Ectodermal cell (in vitro differentiated cells): ENCODE measurements at regions not wholly inside any gene's neighbourhood (a gene's known extent, or its start where the extent isn't known, plus 50 kb on each side); places are given as distances from the start of the nearest gene placed in this dataset.
"Not testable (repeated sequence)": the region's sequence is repeated elsewhere in the genome, so short reads cannot be mapped to it uniquely, and the experiment has no call there.

Experiments used
- H3K27ac ChIP-seq: 2 replicates; pipeline ENCODE4 v1.7.0; 2013; ENCODE audit warnings: mild to moderate bottlenecking, low read depth, low read length; ENCODE audit not compliant: insufficient read depth, poor library complexity, severe bottlenecking
- H3K27me3 ChIP-seq: 2 replicates; pipeline ENCODE4 v1.7.0; 2013; ENCODE audit warnings: mild to moderate bottlenecking, low read length; ENCODE audit not compliant: insufficient read depth, control insufficient read depth, poor library complexity, severe bottlenecking
- H3K36me3 ChIP-seq: one replicate; pipeline ENCODE4 v1.7.0; 2013; ENCODE audit warnings: low read length; ENCODE audit not compliant: control insufficient read depth, insufficient read depth
- H3K4me1 ChIP-seq: one replicate; pipeline ENCODE4 v1.7.0; 2013; ENCODE audit warnings: low read length; ENCODE audit not compliant: control insufficient read depth, insufficient read depth
- H3K4me3 ChIP-seq: 2 replicates; pipeline ENCODE4 v1.7.0; 2013; ENCODE audit warnings: low read depth, low read length, control low read depth; ENCODE audit not compliant: insufficient read depth
- H3K9me3 ChIP-seq: 2 replicates; pipeline ENCODE4 v1.7.0; 2013; ENCODE audit warnings: mild to moderate bottlenecking, low read length, moderate library complexity; ENCODE audit not compliant: control insufficient read depth
- WGBS, 2 experiments: methylation state at CpG; one replicate each; pipeline ENCODE4 v1.1.7; 2013; ENCODE audit warnings: missing lambda C conversion rate in 2 of 2; 5-methylcytosine and 5-hydroxymethylcytosine counted together

GRCh38 chr9:67763133-67763532 lies 95.6 kb upstream of the ANKRD20A1 start:
- H3K4me1 ChIP-seq, H3K9me3 ChIP-seq, H3K27me3 ChIP-seq, H3K36me3 ChIP-seq, H3K27ac ChIP-seq, H3K4me3 ChIP-seq: not testable (repeated sequence)
- no CpG with 5 or more reads among the region's 4 CpGs for WGBS, 2 experiments

DNA sequence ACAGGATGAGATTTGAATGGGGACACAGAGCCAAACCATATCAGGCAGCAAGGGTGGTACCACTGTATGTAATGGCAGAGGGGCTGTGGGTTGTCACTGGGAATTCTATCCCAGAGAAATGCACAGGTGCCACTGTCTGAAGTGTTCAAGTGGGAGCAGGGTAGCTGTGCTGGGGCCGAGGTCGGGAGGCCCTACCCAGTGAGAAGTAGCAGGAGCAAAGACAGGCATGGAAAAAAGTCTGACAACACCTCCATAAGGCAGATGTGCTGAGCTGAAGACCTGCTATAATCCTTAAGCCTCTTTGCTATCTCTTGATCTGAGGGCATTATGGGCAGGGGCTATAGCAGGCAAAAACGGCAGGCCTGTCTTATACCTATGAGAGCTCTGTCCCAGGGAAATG lies 86.9 kb upstream of the ANKRD20A1 start:
- H3K4me3 ChIP-seq, H3K9me3 ChIP-seq: not testable (repeated sequence)
- 81 to 95% methylated on average over 2 of the region's 3 CpGs for WGBS, 2 experiments

GRCh38 chr9:67800170-67800569 lies 58.6 kb upstream of the ANKRD20A1 start:
- H3K9me3 ChIP-seq, H3K36me3 ChIP-seq, H3K27ac ChIP-seq, H3K4me1 ChIP-seq, H3K4me3 ChIP-seq, H3K27me3 ChIP-seq: not testable (repeated sequence)
- WGBS, 2 experiments: 86 to 92% methylated on average over 3 of the region's 7 CpGs

More for the DNA sequence above, 86.9 kb upstream of the ANKRD20A1 start:
- H3K27ac ChIP-seq, H3K36me3 ChIP-seq, H3K4me1 ChIP-seq, H3K27me3 ChIP-seq: not testable (repeated sequence)
